MM.1S (cell line): ENCODE measurements at regions not wholly inside any gene's neighbourhood (a gene's known extent, or its start where the extent isn't known, plus 50 kb on each side); places are given as distances from the start of the nearest gene placed in this dataset.

Experiments
- DNase-seq: peaks from one replicate; pipeline ENCODE4 v3.0.0-alpha.2; 2015
- H2AFZ ChIP-seq: fragments of 300-600 bp; sonication (generic); 2 replicates; pipeline ENCODE4 v1.6.0; 2016; ENCODE audit warnings: antibody characterized with exemption, low read length
- H3F3A ChIP-seq: fragments of 300-600 bp; sonication (generic); 2 replicates; pipeline ENCODE4 v1.6.1; 2016; ENCODE audit warnings: mild to moderate bottlenecking, antibody characterized with exemption, low read length, moderate library complexity, mixed read lengths; ENCODE audit not compliant: insufficient read depth
- H3K27ac ChIP-seq: fragments of 300-600 bp; sonication (generic); 2 replicates; pipeline ENCODE4 v1.5.1; 2016; ENCODE audit warnings: mild to moderate bottlenecking, low read length
- H3K27me3 ChIP-seq: fragments of 300-600 bp; sonication (generic); replicated peaks from 2 replicates; pipeline ENCODE4 v1.6.0; 2016; ENCODE audit warnings: low read length; ENCODE audit not compliant: insufficient read depth
- H3K36me3 ChIP-seq: fragments of 300-600 bp; sonication (generic); replicated peaks from 2 replicates; pipeline ENCODE4 v1.6.1; 2016; ENCODE audit warnings: mild to moderate bottlenecking, low read length, mixed read lengths; ENCODE audit not compliant: insufficient read depth
- H3K4me1 ChIP-seq: fragments of 300-600 bp; sonication (generic); 2 replicates; pipeline ENCODE4 v1.6.1; 2016; ENCODE audit warnings: low read length, mixed read lengths
- H3K4me2 ChIP-seq: fragments of 300-600 bp; sonication (generic); 2 replicates; pipeline ENCODE4 v1.6.0; 2016; ENCODE audit warnings: low read depth, low read length
- H3K4me3 ChIP-seq: fragments of 300-600 bp; sonication (generic); 2 replicates; pipeline ENCODE4 v1.5.1; 2016; ENCODE audit warnings: low read length, mixed read lengths
- H3K79me2 ChIP-seq: fragments of 300-600 bp; sonication (generic); 2 replicates; pipeline ENCODE4 v1.6.1; 2016; ENCODE audit warnings: mixed run types, low read length, mixed read lengths
- H3K9ac ChIP-seq: fragments of 300-600 bp; sonication (generic); 2 replicates; pipeline ENCODE4 v1.6.1; 2016; ENCODE audit warnings: low read length, mixed read lengths
- H3K9me2 ChIP-seq: fragments of 300-600 bp; sonication (generic); replicated peaks from 2 replicates; pipeline ENCODE4 v1.6.1; 2016; ENCODE audit warnings: mild to moderate bottlenecking, low read length, mixed read lengths; ENCODE audit not compliant: insufficient read depth
- H3K9me3 ChIP-seq: fragments of 300-600 bp; sonication (generic); replicated peaks from 2 replicates; pipeline ENCODE4 v1.6.1; 2016; ENCODE audit warnings: mild to moderate bottlenecking, low read length, mixed read lengths; ENCODE audit not compliant: insufficient read depth
- H4K20me1 ChIP-seq: fragments of 300-600 bp; sonication (generic); 2 replicates; pipeline ENCODE4 v1.6.1; 2016; ENCODE audit warnings: mild to moderate bottlenecking, low read length, moderate library complexity, mixed read lengths; ENCODE audit not compliant: insufficient read depth
- EZH2 ChIP-seq: fragments of 300-600 bp; sonication (generic); optimal IDR thresholded peaks from 2 replicates; pipeline ENCODE3; 2017; ENCODE audit warnings: low read depth, mild to moderate bottlenecking, antibody characterized with exemption, low read length, mixed read lengths
- EZH2phosphoT487 ChIP-seq: fragments of 300-600 bp; sonication (generic); IDR thresholded peaks from 2 replicates; pipeline ENCODE4 v1.6.1; 2018; ENCODE audit warnings: antibody characterized with exemption, low read length
- TF ChIP-seq, protein P1 (sequence below): fragments of 300-600 bp; sonication (generic); IDR thresholded peaks from 2 replicates; pipeline ENCODE4 v1.5.1; 2016; ENCODE audit warnings: antibody characterized with exemption, low read length, mixed read lengths

GRCh38 chr7:18399436-18400235 is 95.9 kb upstream of the HDAC9 start:
- H4K20me1 ChIP-seq = no peaks in the 10 kb centered on the region
- H3K27me3 ChIP-seq = no peaks in the 10 kb centered on the region
- no peaks in the 10 kb centered on the region for H3F3A ChIP-seq
- H3K9me3 ChIP-seq = no peaks in the 10 kb centered on the region
- no peaks in the 10 kb centered on the region for H3K36me3 ChIP-seq
- no peak overlapping the region for H3K4me2 ChIP-seq
- no peak for TF ChIP-seq EZH2
- H3K79me2 ChIP-seq = no peaks in the 10 kb centered on the region
- H2AFZ ChIP-seq = no peak overlapping the region
- no peak overlapping the region for H3K27ac ChIP-seq
- no peaks in the 10 kb centered on the region for H3K9me2 ChIP-seq
- H3K9ac ChIP-seq = no peak overlapping the region
- no peak for DNase-seq
- no peaks in the 10 kb centered on the region for H3K4me1 ChIP-seq
- H3K4me3 ChIP-seq = no peak overlapping the region

DNA sequence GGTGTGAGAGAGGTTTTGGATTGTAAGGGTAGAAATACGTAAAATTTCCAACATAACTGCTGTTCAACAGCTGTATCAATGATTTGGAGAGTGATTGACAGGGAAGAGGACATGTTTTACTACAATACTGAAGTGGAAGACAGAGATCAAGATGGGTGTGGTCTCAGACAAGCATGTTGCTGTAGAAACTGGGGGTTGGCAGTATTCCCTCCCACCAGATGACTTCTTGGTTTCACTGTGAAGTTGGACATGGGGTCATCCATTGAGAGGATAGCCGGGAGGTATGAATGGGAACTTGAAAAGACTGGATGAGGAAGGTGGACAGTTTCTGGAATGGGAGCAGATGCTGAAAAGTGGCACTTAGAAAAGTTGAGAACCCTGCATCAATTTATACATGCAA is 95.3 kb upstream of the HDAC9 start:
- TF ChIP-seq, protein P1, sequence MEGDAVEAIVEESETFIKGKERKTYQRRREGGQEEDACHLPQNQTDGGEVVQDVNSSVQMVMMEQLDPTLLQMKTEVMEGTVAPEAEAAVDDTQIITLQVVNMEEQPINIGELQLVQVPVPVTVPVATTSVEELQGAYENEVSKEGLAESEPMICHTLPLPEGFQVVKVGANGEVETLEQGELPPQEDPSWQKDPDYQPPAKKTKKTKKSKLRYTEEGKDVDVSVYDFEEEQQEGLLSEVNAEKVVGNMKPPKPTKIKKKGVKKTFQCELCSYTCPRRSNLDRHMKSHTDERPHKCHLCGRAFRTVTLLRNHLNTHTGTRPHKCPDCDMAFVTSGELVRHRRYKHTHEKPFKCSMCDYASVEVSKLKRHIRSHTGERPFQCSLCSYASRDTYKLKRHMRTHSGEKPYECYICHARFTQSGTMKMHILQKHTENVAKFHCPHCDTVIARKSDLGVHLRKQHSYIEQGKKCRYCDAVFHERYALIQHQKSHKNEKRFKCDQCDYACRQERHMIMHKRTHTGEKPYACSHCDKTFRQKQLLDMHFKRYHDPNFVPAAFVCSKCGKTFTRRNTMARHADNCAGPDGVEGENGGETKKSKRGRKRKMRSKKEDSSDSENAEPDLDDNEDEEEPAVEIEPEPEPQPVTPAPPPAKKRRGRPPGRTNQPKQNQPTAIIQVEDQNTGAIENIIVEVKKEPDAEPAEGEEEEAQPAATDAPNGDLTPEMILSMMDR = no peak
- TF ChIP-seq EZH2 = no peak
- no peak for TF ChIP-seq EZH2phosphoT487
- no peak overlapping the region for H3K9ac ChIP-seq
- H3K27me3 ChIP-seq = no peaks in the 10 kb centered on the region
- H3K4me1 ChIP-seq = no peaks in the 10 kb centered on the region
- no peak overlapping the region for H3K4me2 ChIP-seq
- no peaks in the 10 kb centered on the region for H3K9me3 ChIP-seq
- no peak overlapping the region for H2AFZ ChIP-seq
- H3K27ac ChIP-seq = no peak overlapping the region
- H3K36me3 ChIP-seq = no peaks in the 10 kb centered on the region
- H3K4me3 ChIP-seq = no peak overlapping the region
- no peaks in the 10 kb centered on the region for H3F3A ChIP-seq
- DNase-seq = no peak
- no peaks in the 10 kb centered on the region for H4K20me1 ChIP-seq
- H3K9me2 ChIP-seq = no peaks in the 10 kb centered on the region
- no peaks in the 10 kb centered on the region for H3K79me2 ChIP-seq

GRCh38 chr7:18400726-18401125 is 94.8 kb upstream of the HDAC9 start:
- Histone ChIP-seq H4K20me1 (no peaks in the 10 kb centered on the region), H3K4me1 (no peaks in the 10 kb centered on the region), H3F3A (no peaks in the 10 kb centered on the region), H3K27ac (no peak overlapping the region), H2AFZ (no peak overlapping the region), H3K4me3 (no peak overlapping the region), H3K36me3 (no peaks in the 10 kb centered on the region), H3K9ac (no peak overlapping the region), H3K4me2 (no peak overlapping the region), H3K9me2 (no peaks in the 10 kb centered on the region), H3K9me3 (no peaks in the 10 kb centered on the region), H3K27me3 (no peaks in the 10 kb centered on the region), H3K79me2 (no peaks in the 10 kb centered on the region)
- no peak for DNase-seq
- TF ChIP-seq, protein P1 = no peak
- no peak for TF ChIP-seq EZH2phosphoT487
- no peak for TF ChIP-seq EZH2

- H4K20me1 ChIP-seq = no peaks in the 10 kb centered on the region
- TF ChIP-seq EZH2phosphoT487 = no peak
- TF ChIP-seq EZH2 = no peak
- TF ChIP-seq, protein P1 = no peak
- no peaks in the 10 kb centered on the region for H3K4me1 ChIP-seq
- H3K9ac ChIP-seq = no peak overlapping the region
- no peak overlapping the region for H3K4me3 ChIP-seq
- H3K9me2 ChIP-seq = no peaks in the 10 kb centered on the region
- no peak overlapping the region for H2AFZ ChIP-seq
- H3F3A ChIP-seq = no peaks in the 10 kb centered on the region
- H3K36me3 ChIP-seq = no peaks in the 10 kb centered on the region
- no peak overlapping the region for H3K27ac ChIP-seq
- H3K27me3 ChIP-seq = no peaks in the 10 kb centered on the region
- no peaks in the 10 kb centered on the region for H3K79me2 ChIP-seq
- no peaks in the 10 kb centered on the region for H3K9me3 ChIP-seq
- no peak overlapping the region for H3K4me2 ChIP-seq
- no peak for DNase-seq
Observed at GRCh38 chr7:18401757-18402156, 93.8 kb upstream of the HDAC9 start.
